ENCODE measurements at regions not wholly inside any gene's neighbourhood (a gene's known extent, or its start where the extent isn't known, plus 50 kb on each side); places are given as distances from the start of the nearest gene placed in this dataset.

GRCh38 chr12:85507456-85507855 is 227.4 kb downstream of the ALX1 start:
- POLR2A ChIA-PET, result no interaction called here
- CTCF ChIA-PET, result no interaction called here
- H3K36me3 Mint-ChIP-seq (ENCODE audit: low read depth), result no peaks in the 10 kb centered on the region

GRCh38 chr12:85509081-85509856 is 229.2 kb downstream of the ALX1 start:
- Mint-ChIP-seq H3K27me3 (no peaks in the 10 kb centered on the region), H3K4me3 (no peak overlapping the region), H3K9me3 (no peaks in the 10 kb centered on the region), H3K36me3 (ENCODE audit: low read depth) (no peaks in the 10 kb centered on the region), H3K27ac (no peak overlapping the region), H3K4me1 (peaks cover 12% of the 10 kb centered on the region)
- CTCF ChIA-PET, result no interaction called here
- intact Hi-C loops (cut with micrococcal nuclease), result no loop called here
- TF ChIP-seq CTCF (IDR thresholded peaks at IDR 0.05), result no peak
- POLR2A ChIA-PET, result no interaction called here
- ATAC-seq (ENCODE audit: low read depth), result no peak
- no peak for DNase-seq

More at GRCh38 chr12:85507456-85507855, 227.4 kb downstream of the ALX1 start:
- DNase-seq (no peak), ATAC-seq (ENCODE audit: low read depth) (no peak)
- intact Hi-C loops (cut with micrococcal nuclease), result no loop called here
- H3K4me3 Mint-ChIP-seq, result no peak overlapping the region
- no peak overlapping the region for H3K27ac Mint-ChIP-seq
- TF ChIP-seq CTCF (IDR thresholded peaks at IDR 0.05), result no peak
- peaks cover 12% of the 10 kb centered on the region for H3K4me1 Mint-ChIP-seq
- no peaks in the 10 kb centered on the region for H3K27me3 Mint-ChIP-seq
- H3K9me3 Mint-ChIP-seq, result no peaks in the 10 kb centered on the region

GRCh38 chr12:85509857-85510256 is 229.8 kb downstream of the ALX1 start:
- CTCF ChIA-PET, result no interaction called here
- DNase-seq (no peak), ATAC-seq (ENCODE audit: low read depth) (no peak)
- POLR2A ChIA-PET, result no interaction called here
- Mint-ChIP-seq H3K4me1 (peaks cover 12% of the 10 kb centered on the region), H3K27ac (no peak overlapping the region), H3K4me3 (no peak overlapping the region), H3K36me3 (ENCODE audit: low read depth) (no peaks in the 10 kb centered on the region), H3K27me3 (no peaks in the 10 kb centered on the region), H3K9me3 (no peaks in the 10 kb centered on the region)
- no peak for TF ChIP-seq CTCF (IDR thresholded peaks at IDR 0.05)
- intact Hi-C loops (cut with micrococcal nuclease), result no loop called here

- H3K9me3 Mint-ChIP-seq, result no peaks in the 10 kb centered on the region
- H3K27ac Mint-ChIP-seq, result no peak overlapping the region
- intact Hi-C loops (cut with micrococcal nuclease), result no loop called here
- ATAC-seq (ENCODE audit: low read depth), result no peak
- no peak overlapping the region for H3K4me3 Mint-ChIP-seq
- H3K27me3 Mint-ChIP-seq, result no peaks in the 10 kb centered on the region
- no peak for DNase-seq
- no peaks in the 10 kb centered on the region for H3K36me3 Mint-ChIP-seq (ENCODE audit: low read depth)
- ChIA-PET CTCF (no interaction called here), POLR2A (no interaction called here)
- no peaks in the 10 kb centered on the region for H3K4me1 Mint-ChIP-seq
- no peak for TF ChIP-seq CTCF (IDR thresholded peaks at IDR 0.05)
Measured at GRCh38 chr12:85516039-85516438, 236.0 kb downstream of the ALX1 start.

- no peaks in the 10 kb centered on the region for H3K27me3 Mint-ChIP-seq
- ATAC-seq (ENCODE audit: low read depth) (no peak), DNase-seq (no peak)
- TF ChIP-seq CTCF (IDR thresholded peaks at IDR 0.05), result no peak
- H3K27ac Mint-ChIP-seq, result no peak overlapping the region
- CTCF ChIA-PET, result no interaction called here
- intact Hi-C loops (cut with micrococcal nuclease), result no loop called here
- H3K9me3 Mint-ChIP-seq, result no peaks in the 10 kb centered on the region
- no peaks in the 10 kb centered on the region for H3K4me1 Mint-ChIP-seq
- no peak overlapping the region for H3K4me3 Mint-ChIP-seq
- H3K36me3 Mint-ChIP-seq (ENCODE audit: low read depth), result no peaks in the 10 kb centered on the region
- POLR2A ChIA-PET, result no interaction called here
Measured at GRCh38 chr12:85516667-85517325, 236.8 kb downstream of the ALX1 start.

Measured in activated B cell treated with CpG ODN at 0.5 μM for 24 hours (primary cell).